ENCODE measurements at regions not wholly inside any gene's neighbourhood (a gene's known extent, or its start where the extent isn't known, plus 50 kb on each side); places are given as distances from the start of the nearest gene placed in this dataset.

DNA sequence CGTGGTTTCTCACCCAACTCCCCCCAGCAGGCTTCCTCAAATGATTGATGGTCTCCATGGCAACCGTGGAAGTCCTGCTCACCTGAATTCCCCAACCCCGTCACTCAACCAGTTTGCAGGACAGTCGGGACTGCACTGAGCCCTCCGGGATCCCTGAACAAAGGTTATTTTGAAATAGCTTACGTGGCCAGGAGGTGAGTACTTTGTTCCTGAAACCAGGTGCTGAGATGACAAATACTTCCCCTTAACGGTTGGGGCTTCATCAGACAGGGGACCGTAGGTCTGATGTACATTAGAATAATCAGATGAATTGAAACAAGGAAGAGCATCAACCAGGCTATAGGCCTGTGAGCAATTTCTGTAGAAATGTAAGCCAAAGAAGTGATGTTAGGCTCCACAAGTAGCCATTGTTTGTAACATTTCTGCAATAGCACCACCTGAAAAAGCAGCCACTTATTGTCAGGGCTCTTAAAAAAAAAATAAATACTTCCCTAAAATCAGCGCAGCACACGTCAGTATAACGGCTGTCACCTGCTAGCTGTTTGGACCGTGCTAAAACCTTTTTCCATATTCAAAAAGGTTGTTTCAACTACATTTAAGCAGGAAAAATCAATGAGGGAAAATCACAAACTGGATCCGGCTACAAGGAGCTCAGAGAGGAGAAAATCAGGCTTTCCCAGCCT lies 206.4 kb upstream of the ID2 start:
- no peak for DNase-seq (ENCODE audit: low read depth in 4 of 4, low spot score in 3 of 4)

DNA sequence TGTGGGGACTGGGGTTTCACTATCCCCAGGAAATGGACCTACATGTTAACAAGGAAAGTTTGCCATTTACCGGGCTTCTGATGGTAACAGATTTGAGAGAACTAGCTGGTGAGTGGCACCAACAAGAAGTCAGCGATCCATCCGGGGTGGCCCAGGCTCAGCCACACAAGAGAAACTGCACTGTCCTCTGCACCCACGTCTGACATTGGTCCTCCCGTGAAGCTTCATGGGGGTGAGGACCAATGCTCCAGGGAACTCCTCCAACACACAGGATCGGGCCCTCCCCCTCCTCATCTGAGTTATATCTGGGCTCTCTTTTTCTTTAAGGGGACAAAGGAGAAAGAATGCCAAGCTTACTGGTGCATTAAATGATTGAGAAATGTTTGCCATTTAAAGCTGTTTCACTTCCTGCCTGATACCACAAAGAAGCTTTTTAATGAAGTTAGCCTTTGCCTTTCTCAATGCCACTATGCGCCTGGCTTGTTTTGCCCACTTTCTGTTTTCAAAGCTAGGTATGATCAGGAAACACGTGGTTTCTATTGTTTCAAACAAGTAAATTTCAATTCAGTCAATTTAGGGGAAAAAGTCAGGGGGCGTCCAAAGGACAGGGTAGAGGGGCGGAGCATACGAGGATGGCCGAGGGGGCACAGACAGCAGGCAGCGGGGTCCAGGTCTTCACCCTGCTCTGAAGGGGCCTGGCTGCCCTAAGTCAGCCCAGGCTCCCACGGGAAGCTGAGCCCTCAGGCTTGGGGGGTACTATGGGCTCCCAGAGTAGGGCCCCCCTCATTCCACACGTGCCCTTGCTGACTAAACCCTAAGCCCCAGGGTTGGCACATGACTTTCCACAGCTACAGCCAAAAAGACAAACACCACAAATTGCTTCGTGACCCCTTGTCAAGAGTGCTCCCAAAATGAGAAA lies 204.0 kb upstream of the ID2 start:
- no peak for DNase-seq (ENCODE audit: low read depth in 4 of 4, low spot score in 3 of 4)

DNA sequence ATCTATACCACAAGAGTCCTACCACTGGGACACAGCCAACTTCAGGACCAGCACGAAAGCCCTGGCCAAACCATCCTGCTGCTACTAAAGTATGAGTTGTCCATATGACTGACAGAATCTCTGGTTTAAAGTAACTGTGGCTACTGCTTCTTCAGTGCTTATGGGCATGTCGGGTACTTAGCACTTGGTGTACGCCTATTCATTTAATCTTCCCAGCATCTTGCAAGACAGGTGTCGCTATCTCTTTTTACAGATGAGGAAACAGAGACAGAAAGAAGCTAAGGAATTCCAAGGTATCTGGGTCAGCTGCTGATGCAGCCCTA lies 203.4 kb upstream of the ID2 start:
- DNase-seq (ENCODE audit: low read depth in 4 of 4, low spot score in 3 of 4) = no peak

DNA sequence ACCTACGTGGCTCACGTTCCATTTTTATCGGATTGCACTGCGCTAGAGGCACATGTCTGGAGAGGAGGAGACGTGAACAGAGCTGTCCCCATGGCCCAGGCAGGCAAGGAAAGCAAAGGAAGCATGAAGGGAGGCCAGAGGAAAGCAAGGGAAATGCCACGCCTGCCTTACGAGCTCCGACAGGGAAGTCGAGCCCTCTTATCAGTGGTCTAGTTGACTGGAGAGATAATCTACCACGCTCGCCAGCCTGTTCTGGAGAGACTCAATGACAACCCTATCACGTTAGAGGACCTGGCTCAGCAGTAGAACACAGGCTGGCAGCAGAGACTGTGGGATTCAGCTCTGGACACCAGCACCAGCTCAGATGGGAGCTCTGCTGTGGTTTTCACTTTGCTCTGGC lies 202.6 kb upstream of the ID2 start:
- no peak for DNase-seq (ENCODE audit: low read depth in 4 of 4, low spot score in 3 of 4)

DNA sequence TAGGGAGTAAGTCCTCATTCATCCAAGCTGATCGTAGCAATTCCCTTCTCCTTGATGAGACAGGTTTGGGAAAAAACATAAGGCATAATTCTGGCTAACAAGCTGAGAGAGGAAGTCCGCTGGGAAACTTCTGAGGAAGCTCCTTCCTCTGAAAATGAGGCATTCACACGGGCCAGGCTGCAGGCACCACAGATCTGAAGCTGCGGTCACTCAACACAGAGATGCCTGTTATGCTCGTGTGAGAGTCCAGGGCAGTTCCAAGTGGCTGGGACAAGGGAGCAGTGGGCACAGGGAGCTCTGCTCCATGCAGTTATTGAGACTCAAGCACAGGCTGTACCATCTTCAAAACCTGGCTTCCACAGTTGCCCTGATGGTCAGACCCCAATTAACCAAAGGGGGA lies 200.9 kb upstream of the ID2 start:
- DNase-seq (ENCODE audit: low read depth in 4 of 4, low spot score in 3 of 4) = no peak

DNA sequence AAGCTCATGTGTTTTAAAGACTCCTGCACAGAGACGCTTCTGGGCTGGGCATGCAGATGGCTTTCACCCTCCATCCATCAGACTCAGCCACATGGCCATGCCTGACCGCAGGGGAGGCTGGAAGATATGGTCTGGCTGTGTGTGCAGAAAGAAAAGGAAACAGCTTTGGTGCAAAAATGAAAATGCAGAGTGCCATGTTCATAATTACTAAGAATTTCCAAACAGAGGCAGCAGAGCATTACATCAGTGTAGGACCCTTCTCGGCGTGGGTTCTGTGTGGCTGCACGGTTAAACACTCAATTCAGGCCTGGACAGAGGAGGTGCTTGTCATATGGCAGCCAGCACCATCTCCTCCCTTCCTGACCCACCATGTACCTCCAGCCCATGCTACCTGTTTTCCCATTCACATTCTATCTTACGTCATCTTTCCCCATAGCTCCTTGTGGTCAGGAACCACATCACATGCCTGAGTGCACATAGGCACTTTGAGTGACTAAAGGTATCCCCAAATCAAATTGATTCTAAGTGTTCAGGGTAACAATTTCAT lies 200.3 kb upstream of the ID2 start:
- no peak for DNase-seq (ENCODE audit: low read depth in 4 of 4, low spot score in 3 of 4)

DNA sequence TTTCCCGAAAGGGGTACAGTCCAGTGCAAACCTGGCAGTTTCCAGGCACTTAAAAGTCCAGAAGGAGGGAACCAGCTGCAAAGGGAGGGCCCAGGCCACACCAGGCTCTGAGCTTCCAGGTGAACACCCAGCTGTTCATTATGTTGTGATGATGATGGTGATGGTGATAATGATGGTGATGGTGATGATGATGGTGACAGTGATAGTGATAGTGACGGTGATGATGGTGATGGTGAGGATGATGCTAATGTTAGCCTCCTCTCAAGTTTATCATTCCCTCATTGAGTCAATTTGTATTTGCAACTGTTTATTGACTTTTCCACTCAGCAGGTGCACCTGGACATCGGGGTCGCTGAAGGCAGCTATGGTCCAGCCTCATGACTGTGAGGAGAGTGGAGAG lies 199.4 kb upstream of the ID2 start:
- no peak for DNase-seq (ENCODE audit: low read depth in 4 of 4, low spot score in 3 of 4)

DNA sequence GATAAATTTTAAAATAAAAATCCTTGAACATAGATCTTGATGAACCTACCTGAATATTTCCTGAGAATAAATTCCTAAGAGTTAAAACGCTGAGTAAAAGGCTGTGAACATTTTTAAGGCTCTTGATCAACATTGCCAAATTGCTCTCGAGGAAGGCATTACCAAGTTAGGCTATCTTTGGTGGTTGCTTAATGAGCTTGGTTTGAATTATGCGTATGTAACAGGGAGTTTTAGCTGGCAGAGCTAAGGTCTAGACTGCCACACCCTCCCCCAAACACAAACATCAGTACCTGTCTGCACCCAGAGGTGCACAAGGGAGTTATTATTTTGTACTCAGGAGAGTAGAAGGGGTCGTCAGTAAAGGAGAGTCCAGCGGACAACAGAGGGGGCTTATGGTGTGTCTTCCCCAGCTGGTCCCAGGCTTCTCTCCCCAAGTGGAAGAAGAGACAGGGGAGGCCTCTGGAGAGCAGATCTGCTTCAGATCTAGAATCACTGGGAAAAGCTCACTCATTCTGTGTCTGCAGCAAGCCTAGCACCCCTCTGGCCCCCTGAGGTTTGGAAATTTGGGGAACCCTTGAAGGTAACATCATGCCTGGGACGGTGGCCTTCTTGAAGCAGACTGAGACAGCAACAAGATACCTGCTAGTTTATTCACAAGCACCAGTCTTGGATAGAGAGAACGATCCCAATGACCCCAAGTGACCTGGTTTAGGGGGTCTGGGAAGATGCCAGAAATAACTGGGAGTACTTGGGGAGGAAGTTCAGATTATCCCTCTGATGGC lies 197.2 kb upstream of the ID2 start:
- DNase-seq (ENCODE audit: low read depth in 4 of 4, low spot score in 3 of 4) = no peak

DNA sequence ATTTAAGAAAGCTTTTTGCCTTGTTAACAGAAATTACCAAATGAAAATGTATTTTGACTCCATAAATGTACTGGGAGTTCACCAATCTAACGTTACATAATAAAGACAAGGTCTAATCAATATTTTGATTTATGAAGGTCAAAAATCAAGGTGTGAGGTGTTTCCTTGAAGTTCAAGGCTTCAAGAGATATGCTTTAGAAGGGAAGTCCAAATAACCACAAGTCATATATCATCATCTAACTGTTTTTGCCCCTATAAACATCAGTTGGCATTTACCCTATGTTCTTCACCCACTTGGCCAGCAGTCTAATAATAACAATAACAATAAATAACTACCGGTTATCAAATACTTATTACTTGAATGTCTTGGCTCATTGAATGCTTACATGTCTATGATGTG lies 196.1 kb upstream of the ID2 start:
- no peak for DNase-seq (ENCODE audit: low read depth in 4 of 4, low spot score in 3 of 4)

DNA sequence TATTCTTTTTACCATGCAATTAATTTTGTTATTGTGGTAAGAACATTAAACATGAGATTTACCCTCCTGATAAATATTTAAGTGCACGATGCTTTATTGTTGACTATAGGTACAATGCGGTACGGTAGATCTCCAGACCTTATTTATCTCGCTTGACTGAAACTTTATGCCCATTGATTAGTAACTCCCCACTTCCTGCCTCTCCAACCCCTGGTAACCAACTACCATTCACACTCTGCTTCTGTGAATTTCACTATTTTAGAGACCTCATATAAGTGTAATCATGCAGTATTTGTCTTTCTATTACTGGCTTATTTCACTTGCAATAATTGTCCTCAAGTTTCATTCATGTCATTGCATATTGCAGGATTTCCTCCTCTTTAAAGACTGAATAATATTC lies 195.7 kb upstream of the ID2 start:
- no peak for DNase-seq (ENCODE audit: low read depth in 4 of 4, low spot score in 3 of 4)

DNA sequence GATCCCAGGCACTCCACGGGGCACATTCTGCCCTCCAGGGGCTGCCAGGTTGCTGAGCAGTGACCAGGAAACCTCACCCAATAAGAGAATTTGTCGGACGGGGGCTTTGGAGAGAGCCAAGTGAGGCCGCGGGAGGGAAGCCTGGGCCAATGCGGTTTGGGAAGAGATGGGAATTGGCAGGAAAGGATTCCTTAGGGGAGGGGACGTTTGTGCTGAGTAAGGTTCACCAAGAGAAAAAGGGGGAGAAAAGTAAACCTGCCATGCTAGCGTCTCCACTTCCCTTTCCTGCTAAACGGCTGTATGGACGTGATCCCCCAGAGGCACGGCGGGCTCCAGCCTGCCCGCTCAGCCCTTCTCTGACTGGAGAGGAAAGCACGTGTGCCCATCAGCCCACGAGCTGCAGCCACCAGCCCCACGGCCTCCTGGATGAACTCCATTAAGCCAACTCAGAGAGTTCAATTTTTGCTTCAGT lies 194.4 kb upstream of the ID2 start:
- no peak for DNase-seq (ENCODE audit: low read depth in 4 of 4, low spot score in 3 of 4)

DNA sequence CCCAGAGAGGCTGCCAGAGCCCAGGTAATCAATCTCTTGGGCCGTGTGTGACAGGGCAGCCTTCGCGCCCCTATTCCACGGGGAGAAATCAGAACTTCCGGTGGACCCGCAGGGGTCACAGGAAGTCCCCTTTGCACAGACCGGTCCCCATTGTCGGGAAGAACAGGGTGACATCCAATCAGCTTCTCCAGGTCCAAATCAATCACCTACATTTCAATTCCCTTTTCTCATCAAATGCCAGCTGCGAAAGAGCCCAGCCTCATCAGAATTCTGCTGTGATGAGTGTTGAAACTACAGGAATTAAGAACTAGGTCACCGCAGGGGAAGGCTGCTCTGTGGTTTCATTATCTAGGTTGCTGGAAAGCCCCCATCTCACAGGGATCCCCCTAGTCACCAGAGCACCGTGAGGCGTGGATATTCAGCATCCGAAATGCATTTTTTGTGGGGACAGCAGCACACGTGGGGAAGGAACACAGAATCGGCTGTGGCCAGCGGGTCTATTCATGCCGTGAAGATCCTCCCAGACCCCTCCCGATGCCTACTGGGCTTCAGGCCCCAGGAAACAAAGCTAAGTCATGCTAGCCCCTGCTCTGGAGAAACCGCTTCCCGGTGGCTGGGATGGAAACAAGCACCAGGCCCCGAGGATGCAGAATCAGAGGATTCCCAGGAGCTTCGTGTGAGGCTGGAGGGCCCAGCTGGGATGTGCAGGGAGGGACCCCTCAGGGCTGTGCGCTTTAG lies 193.7 kb upstream of the ID2 start:
- no peak for DNase-seq (ENCODE audit: low read depth in 4 of 4, low spot score in 3 of 4)

DNA sequence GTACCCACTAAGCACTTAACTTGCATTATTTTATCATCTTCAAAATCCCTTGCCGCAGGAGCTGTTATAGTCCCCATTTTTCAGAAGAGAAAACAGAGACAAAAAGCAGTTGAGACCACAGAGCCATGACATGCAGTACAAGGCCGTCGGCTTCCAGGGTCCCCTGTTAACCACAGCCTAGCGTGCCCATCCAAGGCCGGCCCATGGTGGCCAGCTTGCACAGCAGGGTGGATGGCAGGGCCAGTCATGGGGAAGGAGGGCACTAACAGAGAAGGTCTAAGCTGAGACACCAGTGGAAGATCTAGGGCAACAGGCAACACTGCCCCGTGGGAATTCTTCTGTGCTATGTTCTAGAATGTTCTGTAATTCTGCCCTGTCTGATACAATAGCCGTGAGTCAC lies 192.6 kb upstream of the ID2 start:
- DNase-seq (ENCODE audit: low read depth in 4 of 4, low spot score in 3 of 4) = no peak

DNA sequence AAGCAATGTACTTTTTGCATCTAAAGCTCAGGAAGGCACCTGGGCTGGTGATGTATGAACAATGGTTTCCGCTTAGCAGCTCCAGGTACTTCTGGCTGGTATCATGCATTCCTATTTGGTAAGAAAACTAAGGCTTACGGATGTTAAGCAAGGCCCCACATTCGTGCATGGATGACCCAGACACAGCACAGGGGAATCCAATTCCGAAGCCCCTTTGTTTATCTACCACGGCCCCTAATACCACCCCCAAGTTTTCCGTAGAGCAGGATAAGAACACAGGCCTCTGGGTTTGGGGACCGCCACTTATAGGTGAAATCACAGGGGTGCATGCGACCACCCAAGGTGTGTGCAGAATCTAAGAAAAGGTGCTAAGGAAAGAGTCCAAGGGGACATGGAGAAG lies 192.1 kb upstream of the ID2 start:
- no peak for DNase-seq (ENCODE audit: low read depth in 4 of 4, low spot score in 3 of 4)

DNA sequence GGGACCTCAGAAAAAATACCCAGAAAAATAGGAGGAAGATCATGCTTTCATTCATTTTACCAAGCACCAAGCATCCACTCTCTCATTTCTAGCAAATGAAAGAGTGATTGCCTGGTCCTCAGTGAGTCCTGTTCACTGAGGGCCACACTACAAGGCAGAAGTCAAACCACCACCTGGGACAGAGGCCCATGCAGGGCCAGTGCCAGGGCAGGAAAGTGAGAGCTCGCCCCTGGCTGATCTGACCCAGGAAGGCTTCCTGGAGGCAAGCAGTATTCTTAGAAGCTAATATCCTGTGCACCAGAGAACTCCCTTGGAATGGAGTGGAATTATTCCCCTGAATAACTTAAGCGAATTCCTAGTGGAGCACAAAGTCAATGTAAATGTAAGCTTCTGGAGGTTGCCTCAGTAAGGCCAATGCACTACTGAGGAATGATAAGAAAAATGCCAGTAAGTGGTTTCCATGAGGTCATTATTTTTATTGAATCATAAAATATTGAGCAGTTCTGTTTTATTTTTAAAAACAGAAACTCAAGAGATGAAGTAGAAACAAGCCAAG lies 191.6 kb upstream of the ID2 start:
- no peak for DNase-seq (ENCODE audit: low read depth in 4 of 4, low spot score in 3 of 4)

DNA sequence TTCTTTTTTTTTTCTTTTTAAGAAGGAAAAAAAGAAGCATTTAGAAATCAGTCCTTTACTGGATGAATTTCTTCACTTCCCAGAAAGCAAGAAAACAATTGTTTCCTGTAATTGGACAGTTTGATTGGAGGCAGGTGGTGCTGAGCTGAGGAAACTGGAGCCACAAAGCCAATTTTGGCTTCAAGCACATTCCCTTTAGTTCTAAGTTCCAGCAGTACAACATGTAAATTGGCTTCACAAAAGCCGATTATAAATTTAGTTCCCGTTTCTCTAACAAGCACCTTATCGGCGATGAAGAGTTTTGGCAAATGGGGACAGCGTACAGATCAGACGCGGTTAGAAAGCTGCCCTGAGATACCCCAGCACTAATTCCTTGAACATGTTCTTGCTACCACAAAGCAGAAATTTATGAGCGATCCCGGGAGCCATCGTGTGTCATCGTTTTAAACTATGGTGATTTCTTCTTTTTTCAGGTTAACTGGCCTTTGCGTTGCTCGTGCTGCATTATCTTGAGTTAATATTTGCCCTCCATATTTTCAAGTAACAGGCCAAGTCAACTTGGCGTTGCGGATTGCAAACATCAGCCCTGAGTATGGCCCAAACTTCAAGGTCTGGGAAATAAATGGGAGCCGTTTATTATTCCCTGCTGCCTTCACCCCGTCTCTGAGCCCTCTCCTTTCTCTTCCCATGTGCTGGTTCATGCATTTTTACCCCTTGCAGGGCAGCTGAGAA lies 190.4 kb upstream of the ID2 start:
- DNase-seq (ENCODE audit: low read depth in 4 of 4, low spot score in 3 of 4) = peak; percentile 43 to 59 (median 56)

DNA sequence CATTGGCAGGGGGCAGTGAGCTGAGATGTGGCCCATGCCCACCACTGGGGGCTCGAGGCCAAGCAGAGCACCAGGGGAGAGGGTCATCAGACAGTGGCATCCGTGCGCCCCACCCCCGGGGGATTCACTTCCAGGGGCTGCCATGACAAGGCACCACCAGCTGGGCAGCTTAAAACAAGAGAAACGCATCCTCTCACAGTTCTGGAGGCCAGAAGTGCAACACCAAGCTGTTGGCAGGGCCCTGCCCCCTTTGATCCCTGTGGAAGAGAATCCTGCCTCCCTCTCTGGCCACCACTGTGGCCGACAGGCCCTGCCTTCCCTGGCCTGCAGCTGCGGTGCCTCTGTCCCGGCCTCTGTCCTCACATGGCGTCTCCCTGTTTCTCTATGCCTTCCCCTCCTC lies 187.7 kb upstream of the ID2 start:
- no peak for DNase-seq (ENCODE audit: low read depth in 4 of 4, low spot score in 3 of 4)

DNA sequence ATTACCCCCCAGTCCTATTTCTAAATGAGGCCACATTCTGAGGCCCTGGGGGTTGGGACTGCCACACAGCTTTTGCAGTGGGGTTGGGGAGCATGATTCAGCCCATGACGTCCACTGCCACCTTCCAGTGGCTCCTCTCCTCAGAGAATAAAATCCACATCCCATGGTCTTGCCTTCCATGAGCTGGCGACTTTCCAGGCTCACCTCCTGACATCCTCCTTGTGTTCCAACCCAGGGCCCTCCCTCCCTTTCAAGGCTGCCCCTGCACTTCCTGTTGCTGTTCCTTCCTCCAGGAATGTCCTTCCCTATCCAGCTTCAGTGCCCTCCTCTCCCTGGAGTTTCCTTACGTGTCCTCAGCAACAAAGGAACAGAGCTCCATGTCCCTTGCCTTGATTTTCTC lies 187.3 kb upstream of the ID2 start:
- no peak for DNase-seq (ENCODE audit: low read depth in 4 of 4, low spot score in 3 of 4)

DNA sequence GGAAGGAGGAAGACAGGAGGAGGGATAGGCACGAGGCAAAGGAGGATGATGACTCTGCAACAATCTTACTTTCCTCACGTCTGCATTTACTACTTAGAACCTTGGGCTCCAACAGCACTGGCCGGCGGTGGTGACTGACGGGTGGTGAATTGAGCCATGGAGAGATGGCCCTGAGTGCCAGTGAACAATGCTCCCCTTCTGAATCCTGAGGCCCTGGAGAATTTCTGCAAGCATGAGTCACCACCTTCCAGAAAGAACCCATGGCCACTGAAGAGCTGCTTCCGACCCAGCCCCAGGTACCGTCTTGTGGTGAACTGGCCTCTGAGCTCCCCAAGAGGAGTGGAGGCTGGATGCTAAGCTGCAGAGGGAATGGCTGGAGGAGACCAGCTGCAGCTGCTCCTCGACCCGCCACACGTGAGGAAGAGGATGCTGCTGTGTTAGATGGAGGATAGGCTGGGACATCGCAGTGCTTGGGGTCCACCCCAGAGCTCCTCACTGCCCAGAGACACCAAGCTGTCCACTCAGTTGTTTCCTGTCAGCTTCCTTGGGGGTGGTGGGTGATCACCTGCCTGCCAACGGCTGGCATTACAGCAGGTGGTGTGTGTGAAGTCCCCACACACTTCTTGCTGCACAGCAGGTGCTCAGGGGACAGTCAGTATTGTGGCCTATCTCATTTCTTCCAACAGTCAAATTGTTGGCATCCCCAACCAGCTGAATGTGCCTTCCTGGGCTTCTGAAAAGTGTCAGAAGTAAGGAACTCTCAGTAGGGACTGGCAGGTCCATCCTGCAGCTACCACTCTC lies 186.5 kb upstream of the ID2 start:
- DNase-seq (ENCODE audit: low read depth in 4 of 4, low spot score in 3 of 4) = no peak

Data from right renal pelvis (tissue), 4 donors.